HL-60 (cell line): ENCODE measurements at regions not wholly inside any gene's neighbourhood (a gene's known extent, or its start where the extent isn't known, plus 50 kb on each side); places are given as distances from the start of the nearest gene placed in this dataset.

Source experiments
- DNase-seq, 2 experiments: peaks; one replicate each; pipeline ENCODE4 v3.0.0-alpha.2; 2010 to 2020; ENCODE audit warnings: low read depth in 1 of 2, low spot score in 1 of 2
- H3K27ac ChIP-seq: fragments of 250-450 bp; sonication (Bioruptor Pico); replicated peaks from 2 replicates; pipeline ENCODE4 v1.5.1; 2020; ENCODE audit warnings: mild to moderate bottlenecking, moderate library complexity
- H3K27me3 ChIP-seq: fragments of 250-450 bp; sonication (Bioruptor Pico); 2 replicates; pipeline ENCODE4 v1.5.1; 2021; ENCODE audit warnings: mild to moderate bottlenecking, moderate library complexity; ENCODE audit not compliant: insufficient read depth, poor library complexity, severe bottlenecking
- H3K4me3 ChIP-seq: replicated peaks from 2 replicates; pipeline ENCODE4 v1.5.1; 2011; ENCODE audit warnings: mild to moderate bottlenecking, control low read depth, low read length; ENCODE audit not compliant: insufficient read depth
- CTCF ChIP-seq: IDR thresholded peaks from one replicate; pipeline ENCODE4 v1.5.1; 2011; ENCODE audit warnings: low read length, control low read depth, inconsistent platforms; ENCODE audit not compliant: insufficient read depth
- GABPA ChIP-seq: IDR thresholded peaks from 2 replicates; pipeline ENCODE4 v1.6.1; 2012; ENCODE audit warnings: low read depth
- POLR2AphosphoS5 ChIP-seq: IDR thresholded peaks from 2 replicates; pipeline ENCODE4 v1.6.1; 2012; ENCODE audit warnings: low read depth
- REST ChIP-seq: IDR thresholded peaks from 2 replicates; pipeline ENCODE4 v1.6.1; 2012; ENCODE audit warnings: low read depth; ENCODE audit not compliant: insufficient replicate concordance
- SPI1 ChIP-seq: IDR thresholded peaks from 2 replicates; pipeline ENCODE4 v1.6.1; 2012; ENCODE audit warnings: low read depth, mild to moderate bottlenecking, borderline replicate concordance

GRCh38 chr12:47415054-47415453 lies 290.8 kb downstream of the RPAP3 start:
- TF ChIP-seq SPI1: no peak
- TF ChIP-seq GABPA: no peak
- no peak for TF ChIP-seq POLR2AphosphoS5
- no peak for TF ChIP-seq CTCF
- TF ChIP-seq REST: no peak
- DNase-seq: no peak
- H3K27me3 ChIP-seq: no peaks in the 10 kb centered on the region
- H3K27ac ChIP-seq: no peak overlapping the region
- no peak overlapping the region for H3K4me3 ChIP-seq

DNA sequence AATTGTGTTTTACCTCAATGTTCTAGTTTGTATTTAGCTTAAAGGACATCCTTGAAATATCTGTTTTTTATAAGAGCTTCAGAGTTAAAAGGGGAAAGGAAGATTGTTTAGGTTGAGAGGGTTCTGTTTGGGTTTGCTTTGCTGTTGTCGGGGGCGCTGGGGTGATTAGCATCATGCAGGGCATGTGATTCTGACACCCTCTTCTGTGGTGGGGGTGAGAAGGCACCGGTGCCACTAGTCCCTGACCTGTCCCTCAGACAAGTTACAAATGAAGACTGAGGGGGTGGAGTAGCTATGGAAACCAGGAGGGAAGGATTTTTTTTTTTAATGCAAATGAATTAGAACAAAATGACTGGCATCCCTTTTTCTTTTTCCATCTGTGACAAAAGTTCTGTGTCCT lies 291.3 kb downstream of the RPAP3 start:
- no peaks in the 10 kb centered on the region for H3K27me3 ChIP-seq
- no peak for DNase-seq
- no peak overlapping the region for H3K4me3 ChIP-seq
- H3K27ac ChIP-seq: no peak overlapping the region
- no peak for TF ChIP-seq POLR2AphosphoS5
- TF ChIP-seq REST: no peak
- no peak for TF ChIP-seq GABPA
- TF ChIP-seq CTCF: no peak
- no peak for TF ChIP-seq SPI1

DNA sequence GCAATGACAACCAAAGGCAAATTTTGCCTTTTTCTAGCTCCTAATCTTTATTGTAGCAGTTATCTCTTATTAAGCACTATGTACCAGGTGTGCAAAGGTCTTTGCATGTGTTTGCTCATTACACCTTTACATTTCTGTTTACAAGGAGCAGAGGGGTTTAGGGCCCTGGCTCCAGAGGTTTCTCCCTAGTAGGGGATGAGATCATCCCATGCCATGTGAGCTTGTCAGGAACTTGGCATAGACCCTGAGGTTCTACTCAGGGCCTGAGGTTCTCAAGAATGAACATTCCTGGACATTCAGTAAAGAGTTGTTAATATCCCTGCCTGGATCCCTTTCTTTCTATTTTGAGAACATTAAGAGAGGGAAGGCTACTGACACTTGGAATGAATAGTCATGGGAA lies 292.0 kb downstream of the RPAP3 start:
- TF ChIP-seq POLR2AphosphoS5: no peak
- no peak for TF ChIP-seq REST
- TF ChIP-seq GABPA: no peak
- TF ChIP-seq SPI1: no peak
- TF ChIP-seq CTCF: no peak
- Histone ChIP-seq H3K27me3 (no peaks in the 10 kb centered on the region), H3K27ac (no peak overlapping the region), H3K4me3 (no peak overlapping the region)
- no peak for DNase-seq
